Stimulated activated CD8-positive, alpha-beta memory T cell treated with anti-CD3 and anti-CD28 coated beads, Interleukin-15, amount 100 ng/mL, for 1 hour (primary cell): ENCODE measurements at regions not wholly inside any gene's neighbourhood (a gene's known extent, or its start where the extent isn't known, plus 50 kb on each side); places are given as distances from the start of the nearest gene placed in this dataset.
"Not testable (repeated sequence)": the region's sequence is repeated elsewhere in the genome, so short reads cannot be mapped to it uniquely, and the experiment has no call there.

Experiments
- DNase-seq: peaks from one replicate; pipeline ENCODE4 v3.0.0-alpha.2; 2020; ENCODE audit warnings: low read depth

GRCh38 chr16:52051414-52052172 lies 495.4 kb downstream of the TOX3 start:
- no peak for DNase-seq

DNA sequence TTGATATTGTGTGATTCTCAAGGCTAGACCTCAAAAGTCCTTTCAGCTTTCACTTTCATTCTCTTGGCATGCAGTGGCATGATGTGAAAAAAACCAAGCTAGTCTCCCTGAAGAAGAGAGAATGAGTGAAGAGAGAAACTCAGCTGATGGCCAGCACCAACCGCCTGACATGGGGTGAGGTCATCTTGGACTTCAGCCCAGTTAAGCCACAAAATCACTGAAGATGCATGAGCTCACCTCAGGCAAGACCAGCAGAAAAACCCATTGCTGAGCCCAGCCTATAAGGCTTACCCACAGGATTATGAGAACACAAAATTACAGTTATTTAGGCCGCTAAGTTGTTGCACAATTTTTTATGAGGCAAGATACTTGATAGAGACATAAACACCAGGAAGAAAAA lies 496.5 kb downstream of the TOX3 start:
- no peak for DNase-seq

DNA sequence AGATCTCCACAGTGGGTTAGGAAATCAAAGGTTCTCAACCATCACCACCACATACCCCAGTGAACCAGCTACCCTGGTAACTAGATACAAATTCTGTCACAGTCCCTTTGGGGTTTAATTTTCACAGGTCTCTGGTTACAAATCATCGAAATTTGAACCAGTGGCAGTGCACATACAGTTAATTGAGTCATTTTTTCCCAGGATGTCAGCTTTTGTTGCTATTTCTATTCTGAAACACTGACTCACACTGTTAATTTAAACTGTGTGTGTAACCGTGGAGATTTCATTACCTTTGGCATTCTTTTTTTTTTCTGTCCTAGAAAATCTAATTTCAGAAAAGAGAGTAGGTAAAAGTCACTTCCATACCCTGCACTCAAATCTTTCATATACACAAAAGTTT lies 511.5 kb downstream of the TOX3 start:
- DNase-seq: no peak

DNA sequence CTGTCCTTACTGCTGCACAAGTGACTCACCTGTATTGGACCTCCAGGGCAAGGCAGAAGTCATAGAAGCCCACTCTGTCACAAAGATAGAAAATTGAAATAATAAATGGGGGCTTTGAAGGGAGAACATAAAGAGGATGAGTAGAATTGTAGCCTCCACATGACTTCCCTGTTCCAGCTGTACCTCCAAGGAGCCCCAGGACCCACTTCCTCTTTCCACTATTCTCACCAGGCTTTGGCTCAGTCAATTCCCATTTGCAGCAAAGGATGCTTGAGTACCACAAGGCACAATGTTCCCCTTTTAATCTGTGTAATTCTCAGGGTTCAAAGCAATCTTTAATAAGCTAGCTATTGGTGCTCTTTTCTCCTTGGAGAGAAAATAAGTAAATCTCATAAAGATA lies 512.1 kb downstream of the TOX3 start:
- no peak for DNase-seq

DNA sequence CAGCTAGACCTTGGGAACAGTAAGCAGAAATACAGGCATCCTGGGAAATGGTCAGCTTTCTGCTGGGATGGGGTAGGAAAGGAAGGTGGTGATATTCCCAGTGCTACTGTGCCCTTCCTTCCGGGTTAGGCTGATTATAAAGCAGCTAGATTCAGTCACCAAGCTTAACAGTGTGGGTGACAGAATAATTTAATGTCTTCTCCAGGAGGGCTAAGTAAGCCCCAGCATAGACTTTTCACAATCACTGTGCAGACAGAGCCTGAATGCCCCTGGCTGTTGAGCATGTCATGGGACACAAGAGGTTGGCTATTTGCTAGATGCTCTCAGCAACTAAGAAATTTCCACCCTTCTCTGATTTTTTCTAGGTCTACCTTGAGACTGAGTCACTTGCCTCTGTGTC lies 513.0 kb downstream of the TOX3 start:
- no peak for DNase-seq

DNA sequence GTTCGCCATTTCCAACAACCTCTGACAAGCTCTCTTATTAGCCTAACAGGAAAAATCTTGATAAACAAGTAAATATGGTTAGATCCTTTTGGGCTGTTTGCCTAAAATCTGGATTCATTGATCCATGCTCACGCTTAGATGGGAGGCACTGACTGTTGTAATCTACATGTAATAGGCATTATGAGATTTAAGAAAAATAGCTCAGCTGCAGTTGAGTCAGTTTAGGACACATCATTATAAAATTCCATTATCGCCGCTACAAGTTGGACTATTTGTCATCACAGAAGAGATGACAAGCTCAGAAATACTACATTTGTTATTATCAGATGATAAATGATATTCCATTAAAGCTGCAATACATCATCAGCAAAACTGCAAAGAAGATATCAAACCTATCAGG lies 524.0 kb downstream of the TOX3 start:
- no peak for DNase-seq

GRCh38 chr16:52022177-52022576 lies 524.8 kb downstream of the TOX3 start:
- no peak for DNase-seq

- DNase-seq: no peak
These were observed 530.6 kb downstream of the TOX3 start for GRCh38 chr16:52016387-52016786.

- DNase-seq: no peak
These were observed 541.4 kb downstream of the TOX3 start for GRCh38 chr16:52005551-52005950.

- no peak for DNase-seq
These were observed 542.6 kb downstream of the TOX3 start for GRCh38 chr16:52004343-52004742.

DNA sequence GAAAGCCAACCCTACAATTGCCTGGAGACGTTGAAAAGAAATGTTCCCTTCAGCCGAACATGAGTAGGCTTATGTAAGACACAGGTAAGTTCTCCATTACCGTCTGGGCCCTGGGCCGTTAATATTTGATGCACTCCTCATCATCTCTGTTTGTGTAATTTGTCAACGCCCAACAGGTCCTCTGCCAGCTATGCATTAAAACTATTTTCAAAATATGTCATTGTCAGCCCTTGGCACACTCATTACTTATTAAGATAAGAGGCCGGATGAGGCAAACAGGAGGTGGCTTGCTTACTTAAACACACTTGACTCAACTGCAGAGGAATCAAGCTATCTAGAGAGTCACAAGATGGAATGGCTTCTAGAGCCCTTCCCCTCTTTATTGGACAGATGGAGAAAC lies 544.9 kb downstream of the TOX3 start:
- no peak for DNase-seq

GRCh38 chr16:51996516-51996915 lies 550.4 kb downstream of the TOX3 start:
- DNase-seq: no peak

DNA sequence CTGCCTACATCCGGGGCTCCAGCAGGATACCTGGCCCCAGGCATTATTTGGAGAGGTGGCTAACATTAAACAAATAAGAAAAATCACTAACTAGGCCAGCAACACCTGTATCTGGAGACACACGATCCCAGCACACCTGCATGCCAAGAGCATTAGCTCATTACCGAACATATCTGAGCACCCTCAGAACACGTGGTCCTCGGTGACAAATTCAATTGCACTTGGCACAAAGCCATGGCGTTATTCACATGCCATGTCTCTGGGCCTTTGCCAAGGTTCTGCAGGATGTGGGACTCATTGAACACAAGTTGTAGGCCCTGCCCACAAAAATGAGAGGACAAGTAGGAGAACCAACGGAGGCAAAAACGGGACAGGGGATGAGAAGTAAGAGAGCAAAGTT lies 552.3 kb downstream of the TOX3 start:
- no peak for DNase-seq

GRCh38 chr16:51989637-51990230 lies 557.2 kb downstream of the TOX3 start:
- DNase-seq: no peak

DNA sequence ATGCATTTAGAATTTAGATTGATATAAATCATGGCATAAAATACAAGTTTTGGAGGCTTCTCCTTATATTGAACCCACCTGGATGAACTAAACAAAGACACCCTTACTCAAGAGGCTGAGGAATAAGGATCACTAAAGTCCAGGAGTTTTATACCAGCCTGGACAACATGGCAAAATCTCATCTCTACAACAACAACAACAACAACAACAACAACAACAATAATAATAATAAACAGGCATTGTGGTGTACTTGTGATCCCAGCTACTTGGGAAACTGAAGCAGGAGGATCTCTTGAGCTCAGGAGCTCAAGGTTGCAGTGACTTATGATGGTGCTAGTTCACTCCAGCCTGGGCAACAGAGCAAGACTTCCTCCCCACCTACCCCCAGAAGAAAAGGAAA lies 558.0 kb downstream of the TOX3 start:
- no peak for DNase-seq

DNA sequence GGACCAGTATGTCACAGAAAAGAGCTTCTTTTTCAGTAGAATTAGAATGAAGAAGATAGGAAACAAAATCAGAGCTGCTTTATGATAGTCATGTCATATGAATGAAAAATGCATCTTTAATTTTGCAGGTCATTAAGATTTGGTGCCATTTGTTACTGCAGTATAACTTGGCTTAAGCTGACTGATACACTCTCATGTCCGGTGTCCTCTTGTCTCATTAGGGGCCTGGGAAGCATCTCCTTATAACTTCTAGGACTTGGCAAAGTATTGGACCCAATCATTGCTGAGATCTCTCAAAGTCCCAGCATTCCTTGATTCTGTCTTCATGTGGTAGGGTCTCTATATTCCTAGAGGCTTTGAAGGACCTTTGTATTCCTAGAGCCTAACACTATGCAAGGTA lies 559.4 kb downstream of the TOX3 start:
- DNase-seq: no peak

DNA sequence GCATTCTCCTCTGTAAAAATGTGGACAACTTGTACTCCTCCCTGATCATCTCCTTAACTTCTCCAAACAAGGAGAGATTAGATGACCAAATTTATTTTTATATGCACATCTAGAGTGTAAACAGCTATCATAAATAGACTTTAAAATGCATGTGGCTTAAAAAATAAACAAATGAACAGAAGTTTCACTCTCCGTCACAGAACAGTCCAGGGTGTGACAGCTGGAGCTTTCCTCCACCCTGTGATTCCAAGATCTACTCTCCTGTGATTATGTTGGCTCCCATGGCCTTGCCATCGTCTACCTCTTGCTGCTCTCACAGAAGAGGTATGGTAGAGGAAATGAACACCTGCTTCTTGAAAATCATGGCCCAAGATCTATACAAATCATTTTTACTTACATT lies 560.2 kb downstream of the TOX3 start:
- DNase-seq: no peak

- no peak for DNase-seq
These were observed 560.6 kb downstream of the TOX3 start for GRCh38 chr16:51986301-51986700.

DNA sequence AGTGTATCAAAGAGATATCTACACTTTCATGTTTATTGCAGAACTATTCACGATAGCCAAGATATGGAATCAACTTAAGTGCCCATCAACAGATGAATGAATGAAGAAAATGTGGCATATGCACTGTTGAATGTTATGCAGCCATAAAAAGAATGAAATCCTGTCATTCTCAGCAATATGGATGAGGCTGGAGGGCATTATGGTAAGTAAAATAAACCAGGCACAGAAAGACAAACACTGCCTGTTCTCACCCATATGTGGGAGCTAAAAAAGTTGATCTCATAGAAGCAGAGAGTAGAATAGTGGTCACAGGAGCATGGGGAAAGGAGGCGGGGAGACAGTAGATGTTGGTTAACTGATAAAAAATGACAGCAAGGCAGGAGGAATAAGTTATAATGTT lies 561.8 kb downstream of the TOX3 start:
- no peak for DNase-seq

DNA sequence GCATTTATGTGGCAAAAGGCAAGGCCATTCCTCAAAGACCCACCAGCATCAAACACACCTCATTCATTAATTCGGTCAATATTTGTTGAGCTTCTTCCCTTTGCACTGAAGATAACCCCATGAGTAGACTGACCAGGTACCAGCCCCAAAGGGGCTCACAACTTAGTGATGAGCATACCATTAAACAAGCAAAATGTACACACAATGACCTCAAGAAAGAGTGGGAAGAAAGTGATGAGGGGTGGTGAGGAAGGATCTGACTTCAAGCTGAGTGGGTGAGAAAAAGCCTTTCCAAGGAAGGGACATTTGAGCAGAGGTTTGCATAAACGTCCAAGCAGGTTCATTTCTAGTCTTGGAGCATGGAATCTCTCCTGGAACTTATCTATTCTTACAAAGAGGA lies 562.5 kb downstream of the TOX3 start:
- DNase-seq: no peak

- no peak for DNase-seq
These were observed 563.9 kb downstream of the TOX3 start for GRCh38 chr16:51982715-51983680.

- no peak for DNase-seq
These were observed 565.2 kb downstream of the TOX3 start for GRCh38 chr16:51981725-51982124.

DNA sequence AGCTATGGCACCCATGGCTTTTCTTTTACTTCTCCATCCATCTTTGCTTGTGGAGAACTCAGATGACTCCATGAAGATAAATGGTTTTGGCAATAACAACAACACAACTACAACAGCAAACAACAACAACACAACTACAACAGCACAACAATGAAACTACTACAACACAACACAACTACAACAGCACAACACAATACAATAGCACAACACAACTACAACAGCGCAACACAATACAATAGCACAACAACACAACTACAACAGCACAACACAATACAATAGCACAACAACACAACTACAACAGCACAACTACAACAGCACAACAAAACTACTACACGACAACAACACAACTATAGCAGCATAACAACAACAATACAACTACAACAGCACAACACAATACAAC lies 569.4 kb downstream of the TOX3 start:
- not testable (repeated sequence) for DNase-seq
